ENCODE measurements at regions not wholly inside any gene's neighbourhood (a gene's known extent, or its start where the extent isn't known, plus 50 kb on each side); places are given as distances from the start of the nearest gene placed in this dataset.

DNA sequence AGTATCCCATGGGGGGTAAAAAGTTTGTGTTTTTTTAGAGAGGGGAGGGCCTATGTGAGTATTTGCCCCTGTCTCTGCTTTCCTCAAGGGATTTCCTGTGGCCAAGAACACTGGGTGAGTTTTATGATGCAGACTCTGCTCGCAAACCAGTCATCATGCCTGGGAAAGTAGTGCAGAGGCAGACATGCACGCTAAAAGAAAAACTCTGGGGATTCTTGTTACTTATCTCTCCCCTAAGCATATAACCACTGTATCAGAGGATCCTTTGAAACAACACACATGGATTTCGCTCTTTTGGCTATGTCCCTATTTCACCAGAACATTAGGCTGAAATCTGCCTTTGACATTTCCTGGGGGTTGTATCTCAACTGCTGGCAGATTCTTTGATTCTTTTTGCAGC is 1845.8 kb upstream of the SEL1L start:
- no peak for DNase-seq

DNA sequence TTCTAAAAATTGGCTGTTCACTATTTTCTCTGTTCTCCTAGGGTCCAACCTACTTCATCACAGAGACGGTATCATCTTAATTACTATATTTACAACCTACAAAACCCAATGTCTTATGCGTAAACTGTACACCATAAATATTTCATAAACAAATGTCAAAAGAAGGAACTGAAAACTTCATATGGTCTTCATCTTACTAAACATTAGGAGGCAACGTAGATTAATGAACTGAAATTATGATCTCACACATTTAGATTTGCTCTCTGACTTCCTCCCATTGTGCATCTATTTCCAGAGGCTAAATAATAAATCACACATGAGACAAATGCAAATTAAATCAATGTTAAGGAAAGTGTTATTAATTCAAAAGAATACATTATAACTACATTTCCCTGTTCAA is 1850.6 kb upstream of the SEL1L start:
- DNase-seq: no peak

DNA sequence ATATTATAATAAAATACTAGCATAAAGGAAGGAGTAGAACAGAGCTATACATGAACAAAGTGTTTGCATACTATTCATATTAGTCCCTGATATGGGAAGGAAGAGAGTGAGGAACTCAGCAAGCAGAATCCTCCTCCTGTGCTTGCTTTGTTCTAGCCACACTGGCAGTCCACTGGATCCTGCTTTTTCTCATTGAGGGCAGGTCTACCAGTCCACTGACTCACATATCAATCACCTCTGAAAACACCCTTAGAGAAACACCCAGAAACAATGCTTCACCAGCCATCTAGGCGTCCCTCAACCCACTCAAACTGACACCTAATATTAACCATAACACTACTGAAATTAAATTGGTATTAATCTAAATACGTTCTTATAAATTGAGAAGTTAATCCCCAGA is 1861.7 kb upstream of the SEL1L start:
- DNase-seq: no peak

DNA sequence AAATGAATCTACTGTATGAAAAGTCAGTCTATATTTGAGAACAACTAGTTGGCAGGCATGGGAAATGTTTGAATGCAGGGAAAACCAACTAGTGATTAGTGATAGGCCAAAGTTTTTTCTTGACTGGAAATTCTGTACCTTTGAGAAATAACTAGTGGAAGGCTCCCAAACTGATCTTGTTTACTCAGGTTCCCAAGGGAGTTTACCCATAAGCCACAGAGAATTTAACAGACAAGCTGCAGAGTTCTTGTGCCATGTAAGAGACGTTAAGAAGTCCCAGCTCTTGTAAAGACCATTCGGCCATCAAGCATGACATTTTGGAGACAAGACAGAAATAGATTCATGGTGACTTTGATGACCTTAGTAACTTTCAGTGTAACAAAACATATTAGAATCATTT is 1882.8 kb upstream of the SEL1L start:
- DNase-seq: no peak

DNA sequence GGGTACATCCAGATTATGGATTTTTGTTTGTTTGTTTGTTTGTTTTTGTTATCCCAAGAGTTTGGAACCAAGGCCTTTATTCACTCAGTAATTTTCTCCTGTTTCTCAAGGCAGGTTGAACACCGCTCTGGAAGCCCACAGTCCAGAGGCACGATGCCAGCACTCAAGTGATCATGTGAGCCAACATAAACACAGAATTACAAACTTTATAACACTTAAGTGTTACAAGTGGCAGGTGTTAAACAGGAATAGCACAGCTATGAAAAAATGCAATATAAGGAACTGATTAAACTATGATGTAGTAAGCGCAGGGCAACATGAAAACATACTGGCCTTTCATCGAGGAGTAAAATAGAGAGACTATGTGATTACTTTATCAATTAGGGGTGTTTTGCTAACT is 1885.8 kb upstream of the SEL1L start:
- no peak for DNase-seq

DNA sequence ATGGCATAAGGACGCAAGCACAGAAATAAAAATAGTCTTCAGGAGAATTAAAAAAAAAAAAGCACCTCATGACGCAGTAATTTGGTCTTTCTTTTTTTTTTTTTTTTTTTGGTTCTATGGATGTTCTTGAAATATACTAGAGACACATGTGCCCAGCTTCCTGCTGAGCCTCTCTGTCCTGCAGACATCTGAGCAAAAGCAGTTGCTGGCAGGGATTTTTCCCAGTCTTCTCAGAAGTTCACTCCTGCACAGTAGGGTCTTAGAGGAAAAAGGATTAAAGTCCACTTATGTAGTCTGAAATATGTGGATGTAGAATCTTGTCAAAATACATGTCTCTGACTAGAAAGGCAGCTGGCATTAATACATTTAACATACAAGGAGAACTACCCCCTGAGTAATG is 1888.1 kb upstream of the SEL1L start:
- DNase-seq: no peak

DNA sequence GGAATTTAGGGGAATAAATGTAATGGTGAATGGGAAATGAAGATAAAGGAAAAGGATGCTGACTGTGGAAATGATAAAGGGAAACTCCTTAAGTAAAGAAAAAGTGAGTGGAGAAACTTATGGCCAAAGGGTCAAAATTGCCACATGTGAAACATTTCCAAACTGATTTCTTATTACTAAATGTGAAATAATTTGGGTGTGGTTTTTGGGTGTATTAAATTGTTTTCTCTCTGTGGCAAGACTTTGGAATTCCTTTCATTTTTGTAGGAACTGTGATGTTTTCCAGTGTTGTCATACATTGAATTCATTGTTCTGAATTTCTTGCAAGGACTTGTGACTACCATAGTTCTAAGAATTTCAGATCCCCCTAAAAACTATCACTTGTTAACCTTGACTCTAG is 1891.5 kb upstream of the SEL1L start:
- no peak for DNase-seq

DNA sequence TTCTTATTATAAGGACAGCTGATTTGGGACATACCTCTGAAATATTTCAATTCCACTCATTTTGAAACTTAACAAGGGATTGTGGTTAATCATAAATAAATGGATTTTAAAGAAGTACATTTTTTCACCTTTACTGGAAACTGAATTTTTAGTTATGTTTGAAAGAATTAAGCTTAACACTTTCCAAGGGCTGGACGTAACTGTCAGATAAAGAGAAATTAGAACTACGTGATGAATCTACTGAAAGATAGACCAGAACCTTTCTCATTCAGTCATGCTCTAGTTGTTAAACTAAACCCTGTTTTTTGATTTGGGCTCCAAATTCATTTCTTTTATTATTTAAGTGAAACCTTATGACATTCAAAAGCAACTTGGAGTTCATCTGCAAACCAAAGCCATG is 1892.1 kb upstream of the SEL1L start:
- DNase-seq: no peak

DNA sequence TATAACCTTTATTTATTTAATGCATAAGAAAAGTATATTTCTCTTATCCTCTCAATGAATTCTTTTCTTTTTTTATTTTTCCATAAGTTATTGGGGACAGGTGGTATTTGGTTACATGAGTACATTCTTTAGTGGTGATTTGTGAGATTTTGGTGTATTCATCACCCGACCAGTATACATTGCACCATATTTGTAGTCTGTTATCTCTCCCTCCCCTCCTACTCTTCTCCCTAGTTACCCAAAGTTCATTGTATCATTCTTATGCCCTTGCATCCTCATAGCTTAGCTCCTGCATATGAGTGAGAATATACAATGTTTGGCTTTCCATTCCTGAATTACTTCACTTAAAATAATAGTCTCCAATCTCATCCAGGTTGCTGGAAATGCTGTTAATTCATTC is 1900.0 kb upstream of the SEL1L start:
- no peak for DNase-seq

DNA sequence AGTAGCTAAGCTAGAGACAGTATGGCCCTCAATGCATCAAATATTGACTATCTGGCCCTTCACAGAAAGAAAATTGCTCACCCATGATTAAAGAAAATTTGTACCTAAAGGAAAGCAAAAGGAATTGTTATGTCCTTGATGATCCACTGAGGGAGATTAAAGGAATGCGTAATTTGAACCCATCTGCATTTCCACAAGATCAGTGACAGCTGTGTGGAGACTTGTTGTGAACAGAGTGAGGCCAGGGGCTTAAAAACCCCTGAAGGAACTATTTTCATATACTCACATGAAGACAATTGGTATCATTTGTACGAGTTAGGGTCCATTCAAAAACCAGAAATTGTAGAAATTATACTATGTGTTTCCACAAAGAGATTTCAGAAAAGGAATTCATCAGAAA is 1908.1 kb upstream of the SEL1L start:
- DNase-seq: no peak

DNA sequence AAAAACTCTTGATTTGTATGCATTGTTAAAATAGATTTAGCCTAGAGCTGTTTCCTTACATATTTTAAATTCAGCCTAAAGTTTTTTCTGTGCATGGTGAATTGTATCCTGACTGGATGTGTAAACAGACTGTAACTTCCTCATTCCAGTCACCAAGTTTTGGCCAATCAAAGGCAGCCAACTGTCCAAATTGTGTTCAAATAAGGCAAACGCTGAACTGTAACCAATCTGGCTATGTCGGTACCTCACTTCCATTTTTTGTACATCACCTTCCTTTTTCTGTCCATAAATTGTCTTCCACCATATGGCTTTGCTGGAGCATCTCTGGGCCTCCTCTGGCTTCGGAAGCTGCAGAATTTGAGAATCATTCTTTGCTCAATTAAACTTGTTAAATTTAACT is 1921.9 kb upstream of the SEL1L start:
- DNase-seq: no peak

DNA sequence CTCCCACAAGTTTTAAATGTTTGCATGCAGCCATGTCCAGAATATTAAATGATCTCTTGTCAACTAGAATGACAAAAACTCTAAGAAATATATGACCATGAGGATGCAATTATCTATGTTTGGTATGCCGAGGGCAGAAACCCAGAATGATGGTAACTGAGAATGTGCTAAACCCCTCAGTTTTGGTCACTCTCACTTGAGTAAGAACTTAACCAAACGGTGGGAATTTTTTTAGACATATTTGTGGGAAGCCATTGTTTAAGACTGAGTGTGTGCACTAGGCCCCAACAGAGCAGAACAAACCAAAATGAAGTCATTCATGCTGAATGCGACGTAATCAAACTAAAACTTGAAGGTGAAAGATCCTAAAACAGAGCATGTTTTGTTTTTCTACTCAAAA is 1927.9 kb upstream of the SEL1L start:
- DNase-seq: no peak

DNA sequence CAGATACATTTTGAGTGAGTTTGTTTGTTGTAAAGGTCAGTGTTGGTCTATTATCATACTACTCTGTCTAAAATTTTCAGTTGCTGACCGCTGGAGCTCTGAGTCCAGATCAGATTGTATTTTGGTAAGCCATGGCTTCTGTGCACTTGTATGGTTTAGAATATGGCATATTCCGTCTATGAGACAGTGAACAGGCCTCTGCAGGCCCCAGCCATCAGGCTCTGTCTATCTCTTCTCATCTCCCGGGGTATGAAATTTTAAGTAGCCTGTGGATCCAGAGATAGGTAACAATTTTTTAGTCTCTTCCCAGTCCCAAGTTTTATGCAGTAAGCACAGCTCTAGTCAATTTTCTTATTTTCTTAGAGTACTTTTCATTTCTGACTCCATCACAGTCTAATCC is 1929.1 kb upstream of the SEL1L start:
- DNase-seq: no peak

DNA sequence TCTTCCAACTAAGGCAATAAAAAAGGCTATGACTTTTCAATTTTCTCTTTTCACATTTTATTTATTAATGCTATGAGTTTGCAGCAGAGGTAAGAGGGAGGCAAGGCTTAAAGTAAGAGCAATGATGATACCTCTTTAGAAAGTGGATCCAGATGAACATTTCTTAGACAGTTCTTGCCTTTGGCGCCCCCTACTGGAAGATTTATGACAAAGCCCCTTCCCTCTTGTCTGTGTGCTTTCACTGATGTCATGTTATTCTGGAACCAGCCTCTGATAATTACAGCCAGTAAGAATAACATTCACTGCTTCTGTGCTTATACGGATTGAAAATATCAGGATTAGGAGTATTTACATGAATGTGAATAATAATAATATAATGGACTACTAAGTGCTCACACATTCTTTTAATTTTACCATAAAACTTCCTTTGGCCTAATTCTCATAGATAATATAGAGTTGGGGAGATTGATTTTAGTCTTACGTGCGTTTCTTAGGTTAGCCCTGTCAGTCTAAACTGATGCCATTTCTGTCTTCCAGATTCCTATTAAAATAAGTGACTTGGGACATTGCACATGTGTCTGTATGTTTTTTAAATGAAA is 1929.9 kb upstream of the SEL1L start:
- peak; percentile 37 for DNase-seq

DNA sequence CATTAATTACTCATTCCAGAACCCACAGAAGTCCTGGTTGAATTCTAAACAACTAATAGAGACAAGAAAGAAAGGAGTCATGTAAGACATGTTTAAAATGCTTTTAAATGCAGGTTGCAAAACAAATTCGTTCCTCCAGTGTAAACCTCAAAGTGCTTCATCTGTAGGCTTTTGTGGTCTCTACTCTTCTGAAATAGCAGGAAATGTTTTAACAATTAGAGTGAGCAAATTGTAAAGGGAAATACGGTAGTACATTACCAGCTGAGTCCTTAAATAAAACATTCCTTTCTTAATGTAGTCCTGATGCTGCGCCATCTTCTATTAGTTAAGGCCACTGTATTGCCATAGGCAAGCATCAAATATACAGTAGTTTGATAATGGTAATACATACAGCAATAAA is 1934.2 kb upstream of the SEL1L start:
- DNase-seq: no peak

DNA sequence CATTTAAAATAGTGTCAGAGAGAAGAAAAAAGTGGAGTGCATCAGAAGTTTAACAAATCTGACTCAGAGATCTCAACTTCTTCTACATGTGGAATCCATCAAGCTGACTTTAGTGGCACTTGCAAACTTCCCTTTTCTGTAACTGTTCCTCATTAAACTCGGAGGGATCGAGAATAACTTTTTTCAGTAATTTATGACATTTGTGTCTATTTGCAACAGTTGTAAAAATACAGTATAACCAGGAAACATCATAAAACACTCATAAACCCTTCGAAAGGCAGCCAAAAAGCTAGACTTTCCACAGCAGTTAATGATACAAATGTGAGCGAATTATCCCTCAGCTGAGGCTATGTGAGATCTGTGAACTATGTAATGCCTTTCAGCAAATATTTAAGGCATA is 1936.8 kb upstream of the SEL1L start:
- DNase-seq: no peak

DNA sequence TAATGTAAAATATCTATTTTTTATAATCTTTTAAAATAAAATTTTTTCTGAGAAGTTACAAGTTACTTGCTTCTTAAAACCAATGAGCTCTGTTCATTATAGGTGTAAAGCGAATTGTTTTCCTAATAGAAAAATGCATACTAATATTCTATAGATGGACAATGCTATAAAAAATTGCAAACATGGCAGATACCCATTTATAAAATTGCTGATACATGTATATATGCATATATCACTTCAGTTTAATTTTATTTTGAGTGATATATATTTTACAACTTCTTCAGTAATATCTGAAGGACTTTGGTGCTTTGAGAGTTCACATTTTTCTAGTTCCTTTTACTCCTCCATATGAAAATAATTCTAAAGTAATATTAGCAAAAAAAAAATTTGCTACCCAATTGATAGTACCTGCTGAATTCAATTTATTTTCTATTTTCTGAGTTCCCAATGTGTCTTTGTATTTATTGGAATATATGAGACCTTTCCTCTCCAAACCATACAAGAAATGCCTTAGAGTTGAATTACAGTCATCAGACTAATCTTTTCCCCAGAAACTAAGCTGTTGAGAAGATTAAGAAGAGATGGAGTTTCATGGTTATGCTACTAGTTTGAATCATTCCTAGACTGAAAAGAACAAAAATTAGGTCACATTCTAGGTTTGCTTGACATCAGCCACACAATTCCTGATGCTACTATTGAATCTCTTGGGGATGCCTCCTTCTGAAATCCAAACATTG is 1937.5 kb upstream of the SEL1L start:
- no peak for DNase-seq

DNA sequence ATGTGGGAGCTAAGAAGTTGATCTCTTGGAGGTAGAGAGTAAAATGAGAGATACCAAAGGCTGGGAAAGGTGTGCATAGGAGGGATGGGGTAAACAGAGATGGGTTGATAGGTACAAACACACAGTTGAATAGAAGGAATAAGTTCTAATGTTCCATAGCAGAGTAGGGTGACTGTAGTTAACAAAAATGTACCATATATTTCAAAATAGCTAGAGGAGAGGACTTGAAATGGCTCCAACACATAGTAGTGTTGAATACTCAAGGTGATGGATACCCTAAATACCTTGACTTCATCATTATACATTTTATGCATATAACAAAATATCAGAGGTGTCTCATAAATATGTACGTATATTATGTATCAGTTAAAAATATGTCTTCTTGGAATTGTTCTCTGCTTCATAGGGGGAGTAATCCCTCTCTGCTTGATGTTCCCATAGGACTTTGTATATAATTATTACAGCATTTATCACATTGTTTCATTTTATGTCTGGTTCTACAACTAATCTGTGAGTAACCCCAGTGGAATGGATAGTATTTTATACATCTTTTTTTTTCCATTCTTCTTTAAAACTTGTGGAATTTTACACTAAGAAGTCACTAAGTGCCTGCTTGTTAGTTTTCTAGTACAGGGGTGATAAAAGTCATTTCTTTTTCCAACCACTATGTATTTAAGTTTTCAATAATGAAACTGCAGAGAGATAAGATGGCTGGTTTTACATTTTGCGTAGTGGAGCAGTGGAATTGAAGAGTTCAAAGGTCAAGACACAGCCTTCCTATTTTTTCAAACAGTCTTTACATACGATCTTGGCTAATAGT is 1940.0 kb upstream of the SEL1L start:
- DNase-seq: no peak

DNA sequence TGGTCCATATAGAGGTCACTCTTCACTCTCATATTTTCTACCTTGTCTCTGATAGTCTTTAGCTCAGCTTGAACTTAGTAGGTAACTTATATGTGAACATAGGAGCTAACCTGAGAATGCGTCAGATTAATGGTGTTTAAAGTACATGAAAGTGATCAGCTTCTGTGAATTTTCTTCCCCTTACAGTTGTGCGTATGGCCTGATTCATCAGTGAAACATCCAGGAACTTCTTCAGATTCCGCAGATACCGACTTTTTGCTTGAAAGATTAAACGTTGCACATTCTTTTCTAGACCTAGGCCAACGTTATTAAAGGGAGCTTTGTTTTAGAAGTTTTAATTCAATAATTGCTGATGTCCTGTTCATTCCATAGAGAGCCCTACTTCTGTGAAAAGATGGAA is 1945.1 kb upstream of the SEL1L start:
- DNase-seq: no peak

DNA sequence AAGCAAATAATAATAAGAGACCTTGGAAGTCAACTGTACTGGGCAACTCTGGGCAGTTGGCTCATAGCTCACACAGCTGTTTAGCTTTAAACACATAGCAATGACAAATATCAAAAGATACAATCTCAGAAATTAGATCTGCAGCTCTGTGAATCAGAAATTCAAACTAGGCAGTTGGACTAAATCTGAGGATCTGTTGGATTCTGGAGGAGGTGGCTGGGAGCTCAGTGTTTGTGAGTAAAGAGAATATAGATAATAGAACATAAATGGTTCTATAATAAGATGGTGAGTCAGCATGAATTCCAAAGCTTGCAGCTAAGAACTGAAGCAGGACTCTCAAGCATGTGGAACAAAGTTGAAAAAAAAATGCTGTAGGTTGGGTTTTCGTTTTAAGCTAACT is 1949.4 kb upstream of the SEL1L start:
- DNase-seq: no peak

DNA sequence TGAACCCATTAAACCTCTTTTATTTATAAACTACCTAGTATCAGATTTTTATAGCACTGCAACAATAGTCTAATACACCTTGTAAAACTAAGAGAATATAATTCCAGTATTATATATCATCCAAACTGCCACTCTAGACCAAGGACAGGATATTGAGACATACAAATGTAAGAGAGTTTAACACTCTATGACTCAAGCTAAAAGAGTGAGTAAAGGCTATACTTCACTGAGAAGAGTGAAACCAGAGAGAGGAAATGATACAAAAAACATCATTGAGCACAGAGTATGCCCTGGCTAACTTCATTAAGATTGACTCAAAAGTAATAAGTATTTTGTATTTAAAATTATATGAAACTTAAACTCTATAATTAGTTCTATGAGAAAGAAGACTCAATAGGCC is 1951.9 kb upstream of the SEL1L start:
- DNase-seq: no peak

DNA sequence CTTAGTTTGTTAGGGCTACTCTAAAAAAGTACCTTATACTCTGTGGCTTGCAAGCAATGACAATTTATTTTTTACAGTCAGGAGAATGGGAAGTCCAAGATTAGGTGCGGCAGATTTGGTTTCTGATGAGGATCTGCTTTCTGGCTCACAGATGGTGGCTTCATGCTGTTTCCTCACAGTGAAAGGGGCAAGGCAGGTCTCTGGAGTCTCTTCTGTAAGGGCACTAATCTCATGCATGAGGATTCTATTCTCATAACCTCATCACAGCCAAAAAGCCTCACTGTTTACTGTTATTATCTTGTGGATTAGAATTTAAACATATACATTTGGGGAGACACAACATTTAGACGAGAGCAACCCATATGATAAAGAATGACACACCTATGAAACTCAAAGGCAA is 1957.4 kb upstream of the SEL1L start:
- DNase-seq: peak; percentile 94

DNA sequence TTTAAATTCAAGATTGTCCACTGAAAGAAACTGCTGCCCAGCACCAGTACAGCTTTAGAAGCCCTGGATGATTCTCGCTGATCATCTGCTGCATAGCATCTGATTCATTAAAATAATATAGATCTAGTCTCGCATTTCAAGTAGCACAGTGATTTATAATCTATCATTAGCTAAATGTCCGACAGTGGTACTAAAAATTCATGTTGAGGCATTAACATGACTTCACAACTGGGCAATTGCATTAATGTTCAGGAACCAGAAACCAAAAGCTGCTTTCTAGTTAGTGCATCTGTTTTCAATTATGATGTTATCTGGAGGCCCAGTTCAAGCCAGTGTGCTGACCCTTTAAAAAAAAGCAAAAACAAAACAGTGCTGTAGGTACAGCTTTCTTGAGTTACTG is 1987.2 kb upstream of the SEL1L start:
- DNase-seq: no peak

DNA sequence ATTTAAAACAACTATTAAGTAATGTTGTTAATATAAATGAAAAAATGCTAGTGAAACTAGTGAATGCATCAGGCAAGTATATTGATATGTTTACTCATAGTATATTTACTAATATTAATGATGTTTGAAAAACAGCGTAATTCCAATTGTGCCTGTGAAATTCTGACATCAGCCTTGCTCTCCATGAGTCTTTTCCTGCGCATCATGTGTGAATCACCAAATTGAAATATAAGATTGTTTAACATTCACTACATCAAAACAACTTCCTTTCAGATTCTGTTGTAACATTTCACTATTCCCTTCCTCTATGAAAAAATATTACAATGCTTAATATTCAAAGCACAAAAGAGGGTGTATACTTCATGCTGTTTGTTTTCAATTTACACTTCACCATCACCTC is 1995.9 kb upstream of the SEL1L start:
- DNase-seq: no peak
